Progenitor cell of endocrine pancreas (in vitro differentiated cells): ENCODE measurements at regions not wholly inside any gene's neighbourhood (a gene's known extent, or its start where the extent isn't known, plus 50 kb on each side); places are given as distances from the start of the nearest gene placed in this dataset.

Source experiments
- DNase-seq: peaks from one replicate; pipeline ENCODE4 v3.0.0; 2021; ENCODE audit warnings: low spot score; ENCODE audit not compliant: unreplicated experiment
- H3K27ac Mint-ChIP-seq: 2 replicates; pipeline ENCODE4 v1.8.0; 2021; ENCODE audit warnings: mild to moderate bottlenecking, moderate library complexity, mixed read lengths
- H3K27me3 Mint-ChIP-seq: 2 replicates; pipeline ENCODE4 v1.8.0; 2021; ENCODE audit warnings: mixed read lengths
- H3K36me3 Mint-ChIP-seq: 2 replicates; pipeline ENCODE4 v1.8.0; 2022; ENCODE audit warnings: mixed read lengths; ENCODE audit not compliant: insufficient read depth
- H3K4me1 Mint-ChIP-seq: 2 replicates; pipeline ENCODE4 v1.8.0; 2021; ENCODE audit warnings: low read depth, mixed read lengths
- H3K4me3 Mint-ChIP-seq: 2 replicates; pipeline ENCODE4 v1.8.0; 2021; ENCODE audit warnings: low read depth, mild to moderate bottlenecking, moderate library complexity, mixed read lengths
- H3K9me3 Mint-ChIP-seq: 2 replicates; pipeline ENCODE4 v1.8.0; 2021; ENCODE audit warnings: low read depth, mixed read lengths
- CTCF ChIP-seq: fragments of 200-600 bp; sonication (generic); IDR thresholded peaks from one replicate; pipeline ENCODE4 v1.5.0; 2021; ENCODE audit warnings: antibody characterized with exemption, mild to moderate bottlenecking; ENCODE audit not compliant: unreplicated experiment

- no peaks in the 10 kb centered on the region for H3K27me3 Mint-ChIP-seq
- no peaks in the 10 kb centered on the region for H3K36me3 Mint-ChIP-seq
- no peak for TF ChIP-seq CTCF
- DNase-seq = no peak
- H3K4me1 Mint-ChIP-seq = no peaks in the 10 kb centered on the region
- no peaks in the 10 kb centered on the region for H3K9me3 Mint-ChIP-seq
- H3K27ac Mint-ChIP-seq = no peak overlapping the region
- H3K4me3 Mint-ChIP-seq = no peak overlapping the region
Observed at GRCh38 chr9:1505489-1505888, 455.3 kb downstream of the DMRT2 start.

GRCh38 chr9:1510712-1511111 lies 460.6 kb downstream of the DMRT2 start:
- Mint-ChIP-seq H3K4me3 (no peak overlapping the region), H3K36me3 (no peaks in the 10 kb centered on the region), H3K27ac (no peak overlapping the region), H3K4me1 (no peaks in the 10 kb centered on the region), H3K9me3 (peaks cover 5% of the 10 kb centered on the region), H3K27me3 (peaks cover 6% of the 10 kb centered on the region)
- no peak for TF ChIP-seq CTCF
- no peak for DNase-seq

- no peaks in the 10 kb centered on the region for H3K36me3 Mint-ChIP-seq
- DNase-seq = no peak
- H3K27me3 Mint-ChIP-seq = peaks cover 6% of the 10 kb centered on the region
- no peak overlapping the region for H3K27ac Mint-ChIP-seq
- no peaks in the 10 kb centered on the region for H3K4me1 Mint-ChIP-seq
- no peak for TF ChIP-seq CTCF
- no peak overlapping the region for H3K4me3 Mint-ChIP-seq
- peaks cover 5% of the 10 kb centered on the region for H3K9me3 Mint-ChIP-seq
Observed at GRCh38 chr9:1513105-1513504, 462.9 kb downstream of the DMRT2 start.

- Mint-ChIP-seq H3K27me3 (peaks cover 9% of the 10 kb centered on the region), H3K4me3 (no peak overlapping the region), H3K4me1 (no peaks in the 10 kb centered on the region), H3K36me3 (no peaks in the 10 kb centered on the region), H3K9me3 (peaks cover 5% of the 10 kb centered on the region), H3K27ac (no peak overlapping the region)
- no peak for TF ChIP-seq CTCF
- DNase-seq = no peak
Observed at GRCh38 chr9:1514250-1514649, 464.1 kb downstream of the DMRT2 start.

GRCh38 chr9:1514776-1515363 lies 464.7 kb downstream of the DMRT2 start:
- peaks cover 5% of the 10 kb centered on the region for H3K9me3 Mint-ChIP-seq
- peaks cover 9% of the 10 kb centered on the region for H3K27me3 Mint-ChIP-seq
- no peaks in the 10 kb centered on the region for H3K4me1 Mint-ChIP-seq
- H3K36me3 Mint-ChIP-seq = no peaks in the 10 kb centered on the region
- no peak for DNase-seq
- H3K27ac Mint-ChIP-seq = no peak overlapping the region
- H3K4me3 Mint-ChIP-seq = no peak overlapping the region
- TF ChIP-seq CTCF = no peak
